ENCODE measurements at regions not wholly inside any gene's neighbourhood (a gene's known extent, or its start where the extent isn't known, plus 50 kb on each side); places are given as distances from the start of the nearest gene placed in this dataset.
"Not testable (repeated sequence)": the region's sequence is repeated elsewhere in the genome, so short reads cannot be mapped to it uniquely, and the experiment has no call there.

GRCh38 chr16:79937671-79938070, 337.1 kb upstream of the MAF start:
- H3K36me3 Mint-ChIP-seq (ENCODE audit: low read depth); H3K4me3 Mint-ChIP-seq; H3K27ac Mint-ChIP-seq; H3K9me3 Mint-ChIP-seq; intact Hi-C loops (cut with micrococcal nuclease); H3K4me1 Mint-ChIP-seq (ENCODE audit: low read depth); H3K27me3 Mint-ChIP-seq: not testable (repeated sequence)

- Mint-ChIP-seq H3K4me1 (ENCODE audit: low read depth) (no peaks in the 10 kb centered on the region), H3K27me3 (no peaks in the 10 kb centered on the region), H3K36me3 (ENCODE audit: low read depth) (no peaks in the 10 kb centered on the region), H3K4me3 (no peak overlapping the region), H3K27ac (no peak overlapping the region), H3K9me3 (no peaks in the 10 kb centered on the region)
- intact Hi-C loops (cut with micrococcal nuclease), result no loop called here
Observed at GRCh38 chr16:79933603-79934002, 333.1 kb upstream of the MAF start.

GRCh38 chr16:79932572-79932971, 332.0 kb upstream of the MAF start:
- H3K27ac Mint-ChIP-seq, result no peak overlapping the region
- no peaks in the 10 kb centered on the region for H3K27me3 Mint-ChIP-seq
- H3K36me3 Mint-ChIP-seq (ENCODE audit: low read depth), result no peaks in the 10 kb centered on the region
- H3K9me3 Mint-ChIP-seq, result no peaks in the 10 kb centered on the region
- no peak overlapping the region for H3K4me3 Mint-ChIP-seq
- intact Hi-C loops (cut with micrococcal nuclease), result no loop called here
- no peaks in the 10 kb centered on the region for H3K4me1 Mint-ChIP-seq (ENCODE audit: low read depth)

- Mint-ChIP-seq H3K27me3 (no peaks in the 10 kb centered on the region), H3K36me3 (ENCODE audit: low read depth) (no peaks in the 10 kb centered on the region), H3K4me1 (ENCODE audit: low read depth) (no peaks in the 10 kb centered on the region), H3K4me3 (no peak overlapping the region), H3K9me3 (no peaks in the 10 kb centered on the region), H3K27ac (no peak overlapping the region)
- intact Hi-C loops (cut with micrococcal nuclease), result no loop called here
Observed at GRCh38 chr16:79931721-79932120, 331.2 kb upstream of the MAF start.

- Mint-ChIP-seq H3K4me1 (ENCODE audit: low read depth) (no peaks in the 10 kb centered on the region), H3K27me3 (no peaks in the 10 kb centered on the region), H3K27ac (no peak overlapping the region), H3K36me3 (ENCODE audit: low read depth) (no peaks in the 10 kb centered on the region), H3K4me3 (no peak overlapping the region), H3K9me3 (no peaks in the 10 kb centered on the region)
- intact Hi-C loops (cut with micrococcal nuclease), result no loop called here
Observed at GRCh38 chr16:79929260-79929965, 328.9 kb upstream of the MAF start.

- no peaks in the 10 kb centered on the region for H3K27me3 Mint-ChIP-seq
- no peaks in the 10 kb centered on the region for H3K9me3 Mint-ChIP-seq
- no peaks in the 10 kb centered on the region for H3K4me1 Mint-ChIP-seq (ENCODE audit: low read depth)
- no peaks in the 10 kb centered on the region for H3K36me3 Mint-ChIP-seq (ENCODE audit: low read depth)
- no peak overlapping the region for H3K27ac Mint-ChIP-seq
- intact Hi-C loops (cut with micrococcal nuclease), result no loop called here
- H3K4me3 Mint-ChIP-seq, result no peak overlapping the region
Observed at GRCh38 chr16:79928142-79928873, 327.8 kb upstream of the MAF start.

GRCh38 chr16:79926451-79927205, 326.1 kb upstream of the MAF start:
- no peaks in the 10 kb centered on the region for H3K27me3 Mint-ChIP-seq
- intact Hi-C loops (cut with micrococcal nuclease), result no loop called here
- H3K4me3 Mint-ChIP-seq, result no peak overlapping the region
- H3K9me3 Mint-ChIP-seq, result no peaks in the 10 kb centered on the region
- no peaks in the 10 kb centered on the region for H3K4me1 Mint-ChIP-seq (ENCODE audit: low read depth)
- no peak overlapping the region for H3K27ac Mint-ChIP-seq
- H3K36me3 Mint-ChIP-seq (ENCODE audit: low read depth), result no peaks in the 10 kb centered on the region

- Mint-ChIP-seq H3K36me3 (ENCODE audit: low read depth) (no peaks in the 10 kb centered on the region), H3K4me1 (ENCODE audit: low read depth) (no peaks in the 10 kb centered on the region), H3K9me3 (no peaks in the 10 kb centered on the region), H3K27me3 (no peaks in the 10 kb centered on the region), H3K4me3 (no peak overlapping the region), H3K27ac (no peak overlapping the region)
- intact Hi-C loops (cut with micrococcal nuclease), result no loop called here
Observed at GRCh38 chr16:79923431-79923830, 322.9 kb upstream of the MAF start.

GRCh38 chr16:79920685-79921084, 320.1 kb upstream of the MAF start:
- Mint-ChIP-seq H3K27me3 (no peaks in the 10 kb centered on the region), H3K4me1 (ENCODE audit: low read depth) (no peaks in the 10 kb centered on the region), H3K4me3 (no peak overlapping the region), H3K36me3 (ENCODE audit: low read depth) (no peaks in the 10 kb centered on the region), H3K9me3 (no peaks in the 10 kb centered on the region), H3K27ac (no peak overlapping the region)
- intact Hi-C loops (cut with micrococcal nuclease), result no loop called here

- Mint-ChIP-seq H3K27me3 (no peaks in the 10 kb centered on the region), H3K4me3 (no peak overlapping the region), H3K4me1 (ENCODE audit: low read depth) (no peaks in the 10 kb centered on the region), H3K27ac (no peak overlapping the region), H3K36me3 (ENCODE audit: low read depth) (no peaks in the 10 kb centered on the region), H3K9me3 (no peaks in the 10 kb centered on the region)
- intact Hi-C loops (cut with micrococcal nuclease), result no loop called here
Observed at GRCh38 chr16:79918916-79919315, 318.4 kb upstream of the MAF start.

GRCh38 chr16:79915761-79916160, 315.2 kb upstream of the MAF start:
- Mint-ChIP-seq H3K4me1 (ENCODE audit: low read depth) (no peaks in the 10 kb centered on the region), H3K4me3 (no peak overlapping the region), H3K9me3 (no peaks in the 10 kb centered on the region), H3K27ac (no peak overlapping the region), H3K27me3 (no peaks in the 10 kb centered on the region), H3K36me3 (ENCODE audit: low read depth) (no peaks in the 10 kb centered on the region)
- intact Hi-C loops (cut with micrococcal nuclease), result no loop called here

- no peak overlapping the region for H3K4me3 Mint-ChIP-seq
- no peak overlapping the region for H3K27ac Mint-ChIP-seq
- intact Hi-C loops (cut with micrococcal nuclease), result no loop called here
- no peaks in the 10 kb centered on the region for H3K9me3 Mint-ChIP-seq
- H3K36me3 Mint-ChIP-seq (ENCODE audit: low read depth), result no peaks in the 10 kb centered on the region
- H3K4me1 Mint-ChIP-seq (ENCODE audit: low read depth), result no peaks in the 10 kb centered on the region
- H3K27me3 Mint-ChIP-seq, result no peaks in the 10 kb centered on the region
Observed at GRCh38 chr16:79914961-79915720, 314.6 kb upstream of the MAF start.

- Mint-ChIP-seq H3K27me3 (no peaks in the 10 kb centered on the region), H3K27ac (no peak overlapping the region), H3K4me1 (ENCODE audit: low read depth) (no peaks in the 10 kb centered on the region), H3K9me3 (no peaks in the 10 kb centered on the region), H3K36me3 (ENCODE audit: low read depth) (no peaks in the 10 kb centered on the region), H3K4me3 (no peak overlapping the region)
- intact Hi-C loops (cut with micrococcal nuclease), result no loop called here
Observed at GRCh38 chr16:79912592-79913310, 312.2 kb upstream of the MAF start.

Measured in dendritic cell treated with granulocyte-macrophage colony-stimulating factor and Interleukin-4, amounts not matched to agents 40 ng/mL and 50 ng/mL, for 4 days (primary cell).